K562 (cell line): ENCODE measurements at regions not wholly inside any gene's neighbourhood (a gene's known extent, or its start where the extent isn't known, plus 50 kb on each side); places are given as distances from the start of the nearest gene placed in this dataset.

Source experiments
- ATAC-seq: fragments of 200-7000 bp; cut with Tn5 transposase; 3 replicates; pipeline ENCODE4 v1.9.1; 2020; ENCODE audit warnings: moderate library complexity
- BruUV-seq: library from RNA; stranded (reverse); fragments of 400-500 nt; replicated peaks from 2 replicates; lab custom pipeline; 2021; lab: Mats Ljungman, UMichigan
- CTCF ChIA-PET: fragments of 300-600 bp; formaldehyde crosslinking; extraction: SDS; loops from one replicate; lab custom pipeline; 2021; ENCODE audit warnings: low intra/inter-chr PET ratio; lab: Yijun Ruan, JAX
- POLR2A ChIA-PET: fragments of 300-600, 350-650 bp; sonication (Branson Sonifier 250); formaldehyde crosslinking; extraction: SDS; loops from one replicate; lab custom pipeline; 2021; ENCODE audit warnings: antibody characterized with exemption, inconsistent platforms; lab: Yijun Ruan, JAX
- DNase-seq, 4 experiments: peaks; one replicate each; pipeline versions ENCODE4 v3.0.0 to v3.0.0-alpha.2; 2011 to 2018; ENCODE audit warnings: low spot score in 3 of 4, mixed read lengths in 3 of 4; ENCODE audit errors: extremely low read depth in 1 of 4
- FAIRE-seq: peaks from 2 replicates; lab custom pipeline; 2011; peaks lifted over from hg19 to GRCh38; lab: Jason Lieb, UNC
- H2AFZ ChIP-seq: 2 replicates; pipeline ENCODE4 v1.6.0; 2011; ENCODE audit warnings: low read depth, low read length, control low read depth, inconsistent platforms
- H3K27ac ChIP-seq: fragments of 200-600 bp; 3 replicates; pipeline ENCODE4 v1.8.0; 2011; ENCODE audit warnings: low read depth, mild to moderate bottlenecking, control low read depth, inconsistent platforms, low read length, moderate library complexity, mixed read lengths; ENCODE audit errors: extremely low read depth
- H3K27me3 ChIP-seq, 2 experiments: fragments of 300-600 bp in 1 of 2; 2 replicates in 1 of 2; 3 replicates in 1 of 2; pipeline versions ENCODE4 v1.6.0 to v1.8.0; 2011; ENCODE audit warnings: inconsistent platforms in 2 of 2, low read length in 2 of 2, mild to moderate bottlenecking in 1 of 2, mixed read lengths in 1 of 2, moderate library complexity in 1 of 2; ENCODE audit not compliant: control insufficient read depth in 2 of 2, insufficient read depth in 2 of 2
- H3K36me3 ChIP-seq: fragments of 300-600 bp; 3 replicates; pipeline ENCODE4 v1.8.0; 2011; ENCODE audit warnings: mild to moderate bottlenecking, low read length, inconsistent platforms; ENCODE audit not compliant: control insufficient read depth, insufficient read depth
- H3K4me1 ChIP-seq, 2 experiments: fragments of 200-600 bp in 1 of 2; replicated peaks in 1 of 2; 2 replicates in 1 of 2; 3 replicates in 1 of 2; pipeline versions ENCODE4 v1.5.1 to v1.8.0; 2011; ENCODE audit warnings: inconsistent platforms in 2 of 2, low read length in 2 of 2, mild to moderate bottlenecking in 1 of 2, mixed read lengths in 1 of 2, moderate library complexity in 1 of 2; ENCODE audit not compliant: control insufficient read depth in 2 of 2, insufficient read depth in 2 of 2
- H3K4me2 ChIP-seq: 2 replicates; pipeline ENCODE4 v1.6.1; 2011; ENCODE audit warnings: low read length, control low read depth, inconsistent platforms, mixed read lengths; ENCODE audit not compliant: insufficient read depth
- H3K4me3 ChIP-seq: fragments of 200-600 bp; sonication (generic), shearing (Covaris generic); 2 replicates; pipeline ENCODE4 v1.5.1; 2016; ENCODE audit warnings: control low read depth, inconsistent platforms
- H3K79me2 ChIP-seq: fragments of 200-600 bp; 3 replicates; pipeline ENCODE4 v1.8.0; 2011; ENCODE audit warnings: low read length, inconsistent platforms; ENCODE audit not compliant: control insufficient read depth, insufficient read depth
- H3K9ac ChIP-seq, 2 experiments: 2 replicates each; pipeline versions ENCODE4 v1.6.0 to v1.6.1; 2011; ENCODE audit warnings: low read depth in 2 of 2, low read length in 2 of 2, control low read depth in 1 of 2, inconsistent platforms in 1 of 2, mild to moderate bottlenecking in 1 of 2, mixed read lengths in 1 of 2; ENCODE audit not compliant: insufficient read depth in 1 of 2
- H3K9me1 ChIP-seq: one replicate; pipeline ENCODE4 v1.6.0; 2011; ENCODE audit warnings: inconsistent platforms, mild to moderate bottlenecking, low read length, moderate library complexity; ENCODE audit not compliant: control insufficient read depth, insufficient read depth
- H3K9me3 ChIP-seq: replicated peaks from 2 replicates; pipeline ENCODE4 v1.5.1; 2011; ENCODE audit warnings: low read depth, low read length, inconsistent platforms; ENCODE audit not compliant: control insufficient read depth, insufficient read depth
- H4K20me1 ChIP-seq: replicated peaks from 2 replicates; pipeline ENCODE4 v1.6.1; 2011; ENCODE audit warnings: low read length, inconsistent platforms, mixed read lengths; ENCODE audit not compliant: control insufficient read depth, insufficient read depth
- CEBPB ChIP-seq: fragments of 450-650 bp; IDR thresholded peaks from 2 replicates; pipeline ENCODE4 v1.6.1; 2016; ENCODE audit warnings: missing genetic modification characterization, missing compliant biosample characterization
- GABPB1 ChIP-seq: sonication (generic); formaldehyde crosslinking; IDR thresholded peaks from 2 replicates; pipeline ENCODE4 v1.8.0; 2022; ENCODE audit warnings: mild to moderate bottlenecking, missing genetic modification reagents
- MYC ChIP-seq, 2 experiments: fragments of 250-450 bp in 1 of 2; sonication (Bioruptor Pico) in 1 of 2; IDR thresholded peaks; 2 replicates each; pipeline versions ENCODE4 v1.5.1 to v1.6.1; 2012 to 2021; ENCODE audit warnings: low read depth in 2 of 2, borderline replicate concordance in 1 of 2, improper control_type of control experiment in 1 of 2, low read length in 1 of 2, mild to moderate bottlenecking in 1 of 2, moderate library complexity in 1 of 2
- TEAD1 ChIP-seq, 2 experiments: fragments of 450-650 bp in 1 of 2; sonication (generic) in 1 of 2; formaldehyde crosslinking; IDR thresholded peaks; 2 replicates each; pipeline versions ENCODE4 v1.4.0 to v1.8.0; 2020 to 2022; ENCODE audit warnings: mild to moderate bottlenecking in 2 of 2, missing genetic modification reagents in 1 of 2
- ZNF408 ChIP-seq: fragments of 250-450 bp; sonication (Bioruptor Pico); IDR thresholded peaks from 2 replicates; pipeline ENCODE4 v1.4.0; 2020; ENCODE audit warnings: low read depth, mild to moderate bottlenecking, moderate library complexity
- WGBS: fragments of 100-300 bp; shearing (Covaris generic); methylation state at CpG from one replicate; pipeline ENCODE4 v1.1.6; 2016; ENCODE audit warnings: low coverage, mixed read lengths; ENCODE audit not compliant: insufficient coverage; ENCODE audit errors: missing lambda C conversion rate; 5-methylcytosine and 5-hydroxymethylcytosine counted together
- in situ Hi-C: fragments of 300-500 bp; cut with MboI; formaldehyde crosslinking; loops from 4 replicates; pipeline ENCODE4 v1.15.0; 2018; ENCODE audit warnings: inconsistent platforms, mixed read lengths
- intact Hi-C: fragments of 100-400 bp; cut with micrococcal nuclease; formaldehyde crosslinking; loops from 2 replicates; pipeline ENCODE4 v1.14.2; 2022
- TF ChIP-seq, protein P1 (sequence below): IDR thresholded peaks from 2 replicates; pipeline ENCODE4 v1.6.1; 2016; ENCODE audit warnings: missing genetic modification characterization, missing compliant biosample characterization
- TF ChIP-seq, protein P2 (sequence below), 2 experiments: fragments of 450-650 bp in 1 of 2; sonication (generic) in 1 of 2; formaldehyde crosslinking in 1 of 2; IDR thresholded peaks; 2 replicates each; pipeline versions ENCODE4 v1.7.1 to v1.9.0; 2016 to 2022; ENCODE audit warnings: inconsistent platforms in 1 of 2, mild to moderate bottlenecking in 1 of 2, missing genetic modification reagents in 1 of 2

DNA sequence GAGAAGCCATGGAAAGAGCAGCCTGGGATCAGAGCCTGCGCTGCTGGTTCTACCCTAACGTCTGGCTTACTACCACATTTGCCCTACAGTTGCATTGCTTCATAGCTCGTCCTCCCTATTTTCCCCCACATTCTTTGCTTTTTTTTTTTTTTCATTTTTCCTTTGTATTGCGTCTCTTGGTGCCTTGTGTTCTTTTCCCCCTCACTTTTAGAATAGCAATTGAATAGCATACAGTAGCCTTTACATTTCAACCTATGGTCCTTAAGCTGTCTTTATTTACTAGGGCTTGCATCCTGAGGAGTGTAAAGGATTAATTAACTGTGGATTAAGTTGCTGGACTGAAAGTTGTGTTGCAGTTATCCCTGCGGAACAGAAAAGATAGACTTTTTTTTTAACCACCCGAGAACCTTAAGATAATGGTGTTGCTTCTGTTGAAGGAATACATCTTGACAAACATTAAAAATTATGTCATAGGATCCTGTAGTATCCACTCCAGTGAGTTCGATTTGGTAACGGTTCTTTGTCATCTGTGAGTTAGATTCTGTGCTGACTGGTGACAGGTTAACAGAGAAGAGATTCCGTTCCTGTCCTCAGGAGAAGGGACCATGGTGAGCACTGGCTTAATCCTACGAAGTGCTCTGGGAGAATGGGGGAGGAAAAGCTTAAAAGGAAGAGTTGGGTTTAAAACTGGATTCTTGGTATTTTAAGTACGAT is 417.4 kb upstream of the NAALADL2 start:
- peak overlapping the region; percentile 70 to 91 for H3K9ac ChIP-seq
- peaks cover 0 to 10% of the 10 kb centered on the region in 2 experiments; a peak in 2 of 5 replicates for H3K4me1 ChIP-seq
- DNase-seq (no peak), FAIRE-seq (no peak), ATAC-seq (no peak)
- H3K27ac ChIP-seq, result peak overlapping the region; percentile 76; the same call in 2 of the 3 replicates
- ChIA-PET POLR2A (interaction anchor here (0.6 to 1.9 kb wide), 2 partner anchors 10 to 174 kb away, joined by 3 to 5 read pairs; no protein-coding TSS in a partner anchor), CTCF (no interaction called here)
- 14% methylated on average over 8 of the region's 11 CpGs for WGBS
- no peaks in the 10 kb centered on the region for H3K36me3 ChIP-seq
- BruUV-seq, result TSS peak; percentile 57
- H2AFZ ChIP-seq, result peak overlapping the region; percentile 89
- intact Hi-C loops (no loop called here), in situ Hi-C loops (no loop called here)
- no peaks in the 10 kb centered on the region for H3K9me3 ChIP-seq
- peak overlapping the region; percentile 81 for H3K4me2 ChIP-seq
- H3K4me3 ChIP-seq, result peak overlapping the region; percentile 63
- H3K27me3 ChIP-seq, result no peaks in the 10 kb centered on the region
- no peaks in the 10 kb centered on the region for H4K20me1 ChIP-seq
- H3K9me1 ChIP-seq, result no peaks in the 10 kb centered on the region
- H3K79me2 ChIP-seq, result no peaks in the 10 kb centered on the region
- TF ChIP-seq CEBPB (tag), result 0 out of 2 replicates have a peak, but pooled peaks have one; percentile 14
- TF ChIP-seq, protein P1, sequence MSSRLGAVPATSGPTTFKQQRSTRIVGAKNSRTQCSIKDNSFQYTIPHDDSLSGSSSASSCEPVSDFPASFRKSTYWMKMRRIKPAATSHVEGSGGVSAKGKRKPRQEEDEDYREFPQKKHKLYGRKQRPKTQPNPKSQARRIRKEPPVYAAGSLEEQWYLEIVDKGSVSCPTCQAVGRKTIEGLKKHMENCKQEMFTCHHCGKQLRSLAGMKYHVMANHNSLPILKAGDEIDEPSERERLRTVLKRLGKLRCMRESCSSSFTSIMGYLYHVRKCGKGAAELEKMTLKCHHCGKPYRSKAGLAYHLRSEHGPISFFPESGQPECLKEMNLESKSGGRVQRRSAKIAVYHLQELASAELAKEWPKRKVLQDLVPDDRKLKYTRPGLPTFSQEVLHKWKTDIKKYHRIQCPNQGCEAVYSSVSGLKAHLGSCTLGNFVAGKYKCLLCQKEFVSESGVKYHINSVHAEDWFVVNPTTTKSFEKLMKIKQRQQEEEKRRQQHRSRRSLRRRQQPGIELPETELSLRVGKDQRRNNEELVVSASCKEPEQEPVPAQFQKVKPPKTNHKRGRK (tag), result peak; percentile 69; the same call in 1 of the 2 replicates
- no peak for TF ChIP-seq MYC (IDR thresholded peaks at IDR 0.05; ENCODE audit: low read depth, low read length)
- no peak for TF ChIP-seq MYC (CRISPR knock-in tag; IDR thresholded peaks at IDR 0.05; ENCODE audit: borderline replicate concordance, low read depth)
- TF ChIP-seq TEAD1 (CRISPR knock-in tag; IDR thresholded peaks at IDR 0.05), result 0 out of 4 replicates have a peak, but pooled peaks of 1 of the 2 experiments have one; percentile 8
- no peak for TF ChIP-seq GABPB1 (CRISPR knock-in tag)
- TF ChIP-seq, protein P2, sequence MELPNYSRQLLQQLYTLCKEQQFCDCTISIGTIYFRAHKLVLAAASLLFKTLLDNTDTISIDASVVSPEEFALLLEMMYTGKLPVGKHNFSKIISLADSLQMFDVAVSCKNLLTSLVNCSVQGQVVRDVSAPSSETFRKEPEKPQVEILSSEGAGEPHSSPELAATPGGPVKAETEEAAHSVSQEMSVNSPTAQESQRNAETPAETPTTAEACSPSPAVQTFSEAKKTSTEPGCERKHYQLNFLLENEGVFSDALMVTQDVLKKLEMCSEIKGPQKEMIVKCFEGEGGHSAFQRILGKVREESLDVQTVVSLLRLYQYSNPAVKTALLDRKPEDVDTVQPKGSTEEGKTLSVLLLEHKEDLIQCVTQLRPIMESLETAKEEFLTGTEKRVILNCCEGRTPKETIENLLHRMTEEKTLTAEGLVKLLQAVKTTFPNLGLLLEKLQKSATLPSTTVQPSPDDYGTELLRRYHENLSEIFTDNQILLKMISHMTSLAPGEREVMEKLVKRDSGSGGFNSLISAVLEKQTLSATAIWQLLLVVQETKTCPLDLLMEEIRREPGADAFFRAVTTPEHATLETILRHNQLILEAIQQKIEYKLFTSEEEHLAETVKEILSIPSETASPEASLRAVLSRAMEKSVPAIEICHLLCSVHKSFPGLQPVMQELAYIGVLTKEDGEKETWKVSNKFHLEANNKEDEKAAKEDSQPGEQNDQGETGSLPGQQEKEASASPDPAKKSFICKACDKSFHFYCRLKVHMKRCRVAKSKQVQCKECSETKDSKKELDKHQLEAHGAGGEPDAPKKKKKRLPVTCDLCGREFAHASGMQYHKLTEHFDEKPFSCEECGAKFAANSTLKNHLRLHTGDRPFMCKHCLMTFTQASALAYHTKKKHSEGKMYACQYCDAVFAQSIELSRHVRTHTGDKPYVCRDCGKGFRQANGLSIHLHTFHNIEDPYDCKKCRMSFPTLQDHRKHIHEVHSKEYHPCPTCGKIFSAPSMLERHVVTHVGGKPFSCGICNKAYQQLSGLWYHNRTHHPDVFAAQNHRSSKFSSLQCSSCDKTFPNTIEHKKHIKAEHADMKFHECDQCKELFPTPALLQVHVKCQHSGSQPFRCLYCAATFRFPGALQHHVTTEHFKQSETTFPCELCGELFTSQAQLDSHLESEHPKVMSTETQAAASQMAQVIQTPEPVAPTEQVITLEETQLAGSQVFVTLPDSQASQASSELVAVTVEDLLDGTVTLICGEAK (IDR thresholded peaks at IDR 0.05), result 0 out of 2 replicates have a peak, but pooled peaks have one; percentile 30
- TF ChIP-seq, protein P2 (CRISPR knock-in tag; IDR thresholded peaks at IDR 0.05), result no peak
- no peak for TF ChIP-seq ZNF408 (CRISPR knock-in tag)
